ENCODE measurements at regions not wholly inside any gene's neighbourhood (a gene's known extent, or its start where the extent isn't known, plus 50 kb on each side); places are given as distances from the start of the nearest gene placed in this dataset.

GRCh38 chr2:234597576-234597861, 100.6 kb upstream of the ARL4C start:
- no peak overlapping the region for H2BK120ac ChIP-seq (ENCODE audit: low read depth, low read length, poor library complexity, severe bottlenecking)
- no peak overlapping the region for H2AFZ ChIP-seq (ENCODE audit: low read length)
- peak overlapping the region; percentile 65 for H2AK5ac ChIP-seq (ENCODE audit: insufficient read length, low read length)
- H3K23ac ChIP-seq (ENCODE audit: insufficient read length, low read depth, low read length) = no peak overlapping the region
- H3K27me3 ChIP-seq (ENCODE audit: insufficient read depth, low read length) = no peaks in the 10 kb centered on the region
- no peaks in the 10 kb centered on the region for H3K23me2 ChIP-seq (ENCODE audit: insufficient read length, low read depth, low read length, poor library complexity, severe bottlenecking)
- TF ChIP-seq, protein P1, sequence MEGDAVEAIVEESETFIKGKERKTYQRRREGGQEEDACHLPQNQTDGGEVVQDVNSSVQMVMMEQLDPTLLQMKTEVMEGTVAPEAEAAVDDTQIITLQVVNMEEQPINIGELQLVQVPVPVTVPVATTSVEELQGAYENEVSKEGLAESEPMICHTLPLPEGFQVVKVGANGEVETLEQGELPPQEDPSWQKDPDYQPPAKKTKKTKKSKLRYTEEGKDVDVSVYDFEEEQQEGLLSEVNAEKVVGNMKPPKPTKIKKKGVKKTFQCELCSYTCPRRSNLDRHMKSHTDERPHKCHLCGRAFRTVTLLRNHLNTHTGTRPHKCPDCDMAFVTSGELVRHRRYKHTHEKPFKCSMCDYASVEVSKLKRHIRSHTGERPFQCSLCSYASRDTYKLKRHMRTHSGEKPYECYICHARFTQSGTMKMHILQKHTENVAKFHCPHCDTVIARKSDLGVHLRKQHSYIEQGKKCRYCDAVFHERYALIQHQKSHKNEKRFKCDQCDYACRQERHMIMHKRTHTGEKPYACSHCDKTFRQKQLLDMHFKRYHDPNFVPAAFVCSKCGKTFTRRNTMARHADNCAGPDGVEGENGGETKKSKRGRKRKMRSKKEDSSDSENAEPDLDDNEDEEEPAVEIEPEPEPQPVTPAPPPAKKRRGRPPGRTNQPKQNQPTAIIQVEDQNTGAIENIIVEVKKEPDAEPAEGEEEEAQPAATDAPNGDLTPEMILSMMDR (conservative IDR thresholded peaks at IDR 0.05) = no peak
- no peak overlapping the region for H3T11ph ChIP-seq (ENCODE audit: low read length)
- H3K9ac ChIP-seq (ENCODE audit: extremely low read depth, insufficient read length, low read length) = no peak overlapping the region
- peak overlapping the region; percentile 45 for H3K18ac ChIP-seq (ENCODE audit: insufficient read length, low read depth, low read length)
- no peak overlapping the region for H3K4ac ChIP-seq (ENCODE audit: low read depth, low read length)
- DNase-seq = no peak
- Mint-ChIP-seq H3K4me3 (peak overlapping the region in 1 of 2 experiments; percentile 48; a peak in 1 of 5 replicates), H3K9me3 (peaks cover 9 to 12% of the 10 kb centered on the region in 2 experiments; a peak in 4 of 5 replicates), H3K27me3 (ENCODE audit: low read depth) (peaks cover 7% of the 10 kb centered on the region), H3K4me1 (peaks cover 40 to 48% of the 10 kb centered on the region in 2 experiments), H3K27ac (peak overlapping the region; percentile 89 to 98 (median 97)), H3K36me3 (ENCODE audit: insufficient read depth in 1 of 3, low read depth in 3 of 3) (peaks cover 4 to 15% (median 4%) of the 10 kb centered on the region in 3 experiments; a peak in 6 of 7 replicates)
- no peak overlapping the region for H2BK15ac ChIP-seq (ENCODE audit: low read depth, low read length)
- no peaks in the 10 kb centered on the region for H3K79me2 ChIP-seq (ENCODE audit: insufficient read depth, low read length)
- no peak overlapping the region for H2BK5ac ChIP-seq (ENCODE audit: insufficient read length, low read length)
- no peak overlapping the region for H3K56ac ChIP-seq (ENCODE audit: insufficient read length, low read depth, low read length)
- no peaks in the 10 kb centered on the region for H3K9me3 ChIP-seq (ENCODE audit: control insufficient read depth, low read depth, low read length)
- no peak overlapping the region for H4K91ac ChIP-seq (ENCODE audit: insufficient read length, low read depth, low read length)
- H3K27ac ChIP-seq (ENCODE audit: insufficient read length, low read depth, low read length) = peak overlapping the region; percentile 42
- no peak overlapping the region for H4K8ac ChIP-seq (replicated peaks; ENCODE audit: insufficient read length, low read depth, low read length)
- WGBS (ENCODE audit: extremely low coverage, insufficient read length, low lambda C conversion rate) = no CpG with 5 or more reads among the region's 6 CpGs
- 0 out of 2 replicates have a peak overlapping the region, but pooled peaks have one; percentile 31 for H3K14ac ChIP-seq (ENCODE audit: insufficient read depth, low read length)
- no peaks in the 10 kb centered on the region for H4K20me1 ChIP-seq (ENCODE audit: control insufficient read depth, insufficient read depth, insufficient read length)
- no peak overlapping the region for H3K4me2 ChIP-seq (ENCODE audit: insufficient read depth, insufficient read length, low read length)
- H4K5ac ChIP-seq (ENCODE audit: insufficient read length, low read depth, low read length) = no peak overlapping the region
- no peaks in the 10 kb centered on the region for H3K79me1 ChIP-seq (ENCODE audit: insufficient read depth, low read depth, low read length, poor library complexity, severe bottlenecking)
- peaks cover 16% of the 10 kb centered on the region for H3K4me1 ChIP-seq (ENCODE audit: insufficient read depth, low read length)
- H2BK20ac ChIP-seq (ENCODE audit: low read depth, low read length, poor library complexity, severe bottlenecking) = no peak overlapping the region
- peak overlapping the region; percentile 77 for H2BK12ac ChIP-seq (ENCODE audit: insufficient read length, low read depth, low read length)
